Urinary bladder (tissue), 3 donors: ENCODE measurements at regions not wholly inside any gene's neighbourhood (a gene's known extent, or its start where the extent isn't known, plus 50 kb on each side); places are given as distances from the start of the nearest gene placed in this dataset.
"Not testable (repeated sequence)": the region's sequence is repeated elsewhere in the genome, so short reads cannot be mapped to it uniquely, and the experiment has no call there.

ENCODE experiments used
- DNase-seq: peaks from one replicate; pipeline ENCODE4 v3.0.0-alpha.2; 2015; ENCODE audit errors: extremely low spot score
- H3K27ac ChIP-seq: one replicate; pipeline ENCODE4 v1.5.1; 2013; ENCODE audit warnings: low read depth, mild to moderate bottlenecking, moderate library complexity
- H3K36me3 ChIP-seq: one replicate; pipeline ENCODE4 v1.6.1; 2013; ENCODE audit warnings: mild to moderate bottlenecking, moderate library complexity; ENCODE audit not compliant: insufficient read depth
- H3K4me1 ChIP-seq: one replicate; pipeline ENCODE4 v1.6.1; 2013; ENCODE audit warnings: mild to moderate bottlenecking, moderate library complexity; ENCODE audit not compliant: insufficient read depth
- H3K4me3 ChIP-seq: one replicate; pipeline ENCODE4 v1.5.1; 2013; ENCODE audit warnings: low read depth, low read length
- WGBS: extraction: QIAGEN DNeasy Blood & Tissue Kit; methylation state at CpG from one replicate; pipeline ENCODE4 v1.1.7; 2013; 5-methylcytosine and 5-hydroxymethylcytosine counted together
- donor health status: healthy with polysubstance abuse.
- donor health status: healthy.

GRCh38 chr9:135348076-135348787 is 131.3 kb upstream of the PPP1R26 start:
- H3K4me1 ChIP-seq, result no peaks in the 10 kb centered on the region
- WGBS, result 86% methylated on average over 23 of the region's 23 CpGs
- H3K36me3 ChIP-seq, result no peaks in the 10 kb centered on the region
- no peak for DNase-seq
- no peak overlapping the region for H3K27ac ChIP-seq
- no peak overlapping the region for H3K4me3 ChIP-seq

GRCh38 chr9:135348788-135349150 is 130.8 kb upstream of the PPP1R26 start:
- Histone ChIP-seq H3K36me3 (no peaks in the 10 kb centered on the region), H3K4me3 (no peak overlapping the region), H3K4me1 (no peaks in the 10 kb centered on the region), H3K27ac (no peak overlapping the region)
- DNase-seq, result no peak
- 87% methylated on average over 9 of the region's 9 CpGs for WGBS

DNA sequence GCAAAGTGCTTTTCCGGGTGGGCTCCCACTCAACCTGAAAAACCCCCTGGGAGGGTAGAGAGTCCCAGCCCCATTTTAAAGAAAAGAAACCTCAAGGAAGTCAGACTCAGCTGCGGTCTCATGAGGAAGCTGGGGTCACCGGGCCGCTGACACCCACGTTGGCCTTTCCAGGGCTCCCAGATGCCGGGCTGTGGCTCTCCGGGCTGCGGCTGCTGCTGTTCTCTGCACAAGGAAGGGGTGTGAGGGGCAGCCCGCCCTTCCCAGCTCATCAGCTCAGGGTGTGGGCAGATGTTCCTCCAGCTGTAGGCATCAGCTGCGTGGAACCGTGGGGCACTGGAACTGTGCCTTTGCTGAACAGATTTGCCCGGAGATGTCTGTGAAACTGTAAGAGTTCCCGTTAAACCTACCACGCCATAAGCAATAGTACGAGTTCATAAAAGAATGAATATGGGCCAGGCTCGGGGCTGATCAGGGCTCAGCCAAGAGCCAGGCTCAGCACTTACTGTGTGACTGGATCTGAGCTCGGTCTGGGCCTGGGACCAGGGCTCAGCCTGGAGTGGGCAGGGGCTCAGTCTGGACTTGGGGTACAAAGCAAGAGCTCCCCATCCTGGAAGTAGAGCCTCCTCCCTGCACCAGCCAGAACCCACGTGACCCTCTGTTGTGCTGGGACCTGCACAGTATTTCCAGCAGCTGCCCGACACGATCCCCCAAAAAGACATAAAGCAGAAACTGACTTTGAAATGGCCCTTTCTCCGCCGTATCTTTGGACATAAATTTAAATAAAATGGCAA is 130.2 kb upstream of the PPP1R26 start:
- 60% methylated on average over 22 of the region's 22 CpGs for WGBS
- Histone ChIP-seq H3K27ac (no peak overlapping the region), H3K4me1 (no peaks in the 10 kb centered on the region), H3K4me3 (no peak overlapping the region), H3K36me3 (no peaks in the 10 kb centered on the region)
- DNase-seq, result no peak

GRCh38 chr9:135350003-135350315 is 129.6 kb upstream of the PPP1R26 start:
- Histone ChIP-seq H3K36me3 (no peaks in the 10 kb centered on the region), H3K4me1 (no peaks in the 10 kb centered on the region), H3K4me3 (no peak overlapping the region), H3K27ac (no peak overlapping the region)
- 62% methylated on average over 12 of the region's 12 CpGs for WGBS
- DNase-seq, result no peak

DNA sequence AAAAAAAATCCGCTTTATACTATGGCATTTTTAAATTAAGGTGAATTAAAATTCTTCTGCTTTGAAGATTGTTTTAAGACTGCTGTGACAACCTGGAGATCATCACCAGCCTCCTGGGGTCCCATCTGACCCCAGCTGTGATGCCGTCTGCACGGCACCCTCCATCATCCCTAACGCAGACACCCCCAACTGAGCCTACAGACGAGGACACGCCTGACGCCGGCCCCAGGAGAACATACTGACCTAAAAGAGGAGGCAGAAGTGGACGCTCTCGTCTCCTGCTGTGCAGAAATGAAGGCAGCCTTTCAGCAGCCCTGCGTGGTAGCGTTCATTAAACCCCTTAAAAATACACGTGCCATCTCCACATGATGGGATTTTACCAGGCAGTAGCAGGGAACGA is 125.6 kb upstream of the PPP1R26 start:
- Histone ChIP-seq H3K27ac (no peak overlapping the region), H3K36me3 (no peaks in the 10 kb centered on the region), H3K4me3 (no peak overlapping the region), H3K4me1 (no peaks in the 10 kb centered on the region)
- 88% methylated on average over 14 of the region's 14 CpGs for WGBS
- DNase-seq, result no peak

DNA sequence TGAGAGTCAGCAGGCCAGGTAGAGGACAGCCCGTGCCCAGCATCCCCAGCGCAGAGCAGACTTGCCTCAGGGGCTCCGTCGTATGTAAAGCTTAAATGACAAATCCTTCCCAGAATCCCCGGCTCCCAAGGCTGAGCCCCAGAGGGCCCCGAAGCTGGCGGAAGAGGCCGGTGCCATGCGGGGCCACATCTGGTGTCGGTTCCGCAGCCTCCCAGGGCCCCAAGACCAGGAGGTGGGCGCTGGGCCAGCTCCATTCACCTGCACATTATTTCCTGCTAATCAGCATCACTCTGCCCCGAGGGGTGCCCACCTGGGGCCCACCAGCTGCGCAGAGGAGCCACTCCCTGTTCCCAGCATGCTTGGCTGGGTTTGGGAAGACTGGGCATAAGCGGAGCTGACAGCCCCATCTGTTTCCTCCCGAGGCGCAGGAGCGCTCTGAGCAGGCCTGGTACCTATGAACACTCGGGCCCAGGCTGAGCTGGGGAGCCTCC is 124.0 kb upstream of the PPP1R26 start:
- no peak for DNase-seq
- Histone ChIP-seq H3K36me3 (no peaks in the 10 kb centered on the region), H3K4me3 (no peak overlapping the region), H3K4me1 (no peaks in the 10 kb centered on the region), H3K27ac (no peak overlapping the region)
- 82% methylated on average over 19 of the region's 19 CpGs for WGBS

GRCh38 chr9:135356021-135356420 is 123.6 kb upstream of the PPP1R26 start:
- Histone ChIP-seq H3K36me3 (no peaks in the 10 kb centered on the region), H3K4me3 (no peak overlapping the region), H3K4me1 (no peaks in the 10 kb centered on the region), H3K27ac (no peak overlapping the region)
- 91% methylated on average over 26 of the region's 26 CpGs for WGBS
- DNase-seq, result no peak

DNA sequence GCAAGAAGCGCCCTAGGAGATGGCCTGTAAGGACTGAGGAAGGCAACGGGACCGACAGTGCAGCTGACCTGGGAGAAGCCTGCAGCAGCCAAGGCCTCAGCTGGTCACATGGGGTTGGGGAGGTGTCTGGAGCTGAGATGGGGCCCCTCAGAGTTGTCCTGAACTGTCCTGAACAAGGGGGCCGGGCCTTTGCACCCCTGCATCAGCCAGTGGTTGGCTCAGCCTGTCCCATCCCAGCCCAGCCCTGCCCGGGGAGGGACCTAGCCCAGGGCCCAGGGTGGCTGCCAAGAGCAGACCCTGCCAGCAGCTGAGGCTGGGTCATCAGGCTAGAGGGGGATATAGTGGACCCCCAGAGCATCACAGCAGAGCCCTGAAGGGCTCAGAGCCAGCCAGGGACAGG is 122.8 kb upstream of the PPP1R26 start:
- Histone ChIP-seq H3K4me3 (no peak overlapping the region), H3K27ac (no peak overlapping the region), H3K4me1 (no peaks in the 10 kb centered on the region), H3K36me3 (no peaks in the 10 kb centered on the region)
- 72% methylated on average over 5 of the region's 5 CpGs for WGBS
- DNase-seq, result no peak

DNA sequence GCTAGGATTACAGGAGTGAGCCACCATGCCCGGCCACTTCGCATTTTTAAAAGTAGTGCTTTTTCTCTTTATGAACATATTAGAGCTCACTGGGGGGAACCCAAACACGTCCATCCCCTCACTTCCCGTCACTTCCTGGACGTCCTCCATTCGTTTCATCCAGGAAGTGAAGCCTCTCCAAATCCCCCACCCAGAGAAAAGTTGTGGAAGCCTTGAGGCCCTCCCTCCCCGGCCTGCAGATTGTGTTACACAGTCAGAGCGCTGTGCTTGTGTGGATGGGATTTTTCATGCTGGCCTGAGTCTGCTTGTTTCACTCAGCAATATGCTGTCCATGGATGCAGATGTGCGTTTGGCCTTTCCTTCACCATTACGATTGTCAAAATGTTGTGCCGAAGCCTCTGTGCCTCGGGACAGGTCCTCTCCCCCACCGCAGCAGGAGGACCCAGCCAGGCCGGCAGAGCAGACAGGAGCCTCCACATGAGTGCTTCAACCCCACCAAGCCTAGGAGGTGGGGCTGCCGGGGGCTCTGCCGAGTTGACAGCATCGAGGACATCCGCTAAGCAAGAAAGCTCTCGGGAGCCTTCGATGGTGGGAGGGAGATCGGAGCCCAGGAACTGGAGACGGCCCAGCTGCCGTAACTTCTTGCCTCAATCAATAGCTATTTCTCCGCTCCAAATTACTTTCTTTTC is 121.6 kb upstream of the PPP1R26 start:
- DNase-seq, result no peak
- Histone ChIP-seq H3K36me3 (no peaks in the 10 kb centered on the region), H3K27ac (no peak overlapping the region), H3K4me3 (no peak overlapping the region), H3K4me1 (no peaks in the 10 kb centered on the region)
- 46% methylated on average over 24 of the region's 24 CpGs for WGBS

GRCh38 chr9:135358552-135358940 is 121.0 kb upstream of the PPP1R26 start:
- no peak for DNase-seq
- H3K4me1 ChIP-seq, result no peaks in the 10 kb centered on the region
- 84% methylated on average over 13 of the region's 13 CpGs for WGBS
- no peak overlapping the region for H3K4me3 ChIP-seq
- H3K27ac ChIP-seq, result no peak overlapping the region
- no peaks in the 10 kb centered on the region for H3K36me3 ChIP-seq

DNA sequence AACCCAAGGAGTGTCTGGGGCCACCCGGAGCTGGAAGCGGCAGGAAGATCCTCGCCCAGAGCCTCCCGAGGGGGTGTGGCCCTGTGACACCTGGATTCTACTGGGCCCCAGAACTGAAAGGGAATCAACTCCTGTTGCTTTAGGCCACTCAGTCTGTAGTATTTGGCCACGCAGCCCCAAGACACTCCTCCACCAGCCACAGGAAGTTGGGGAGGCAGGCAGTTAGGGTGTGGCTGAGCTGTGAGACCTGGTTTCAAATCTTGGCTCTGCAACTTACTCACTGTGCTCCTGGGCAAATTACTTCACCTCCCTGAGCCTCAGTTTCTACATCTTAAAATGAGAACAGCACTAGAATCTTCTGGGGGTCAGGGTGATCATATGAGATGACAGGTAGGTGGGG is 119.8 kb upstream of the PPP1R26 start:
- 88% methylated on average over 5 of the region's 5 CpGs for whole genome bisulfite sequencing

DNA sequence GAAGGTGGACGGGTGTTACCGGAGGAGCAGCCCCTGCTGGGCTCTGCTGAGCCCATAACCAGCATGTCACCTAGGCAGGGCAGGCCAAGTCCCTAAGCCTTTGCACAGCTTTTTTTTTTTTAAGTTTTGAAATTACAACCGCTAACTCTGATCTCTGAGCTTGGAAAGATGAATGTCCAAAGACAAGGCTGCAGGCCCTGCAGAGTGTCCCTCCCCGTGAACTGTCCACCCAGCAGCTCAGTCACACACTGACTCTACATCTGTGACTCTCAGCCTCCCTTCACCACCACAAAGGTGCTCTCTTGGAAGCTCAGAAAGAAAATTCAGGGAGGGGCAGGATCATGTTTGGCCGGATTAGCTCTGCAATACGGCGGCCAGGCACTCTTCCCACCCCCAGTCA is 119.0 kb upstream of the PPP1R26 start:
- Histone ChIP-seq H3K4me3 (no peak overlapping the region), H3K4me1 (no peaks in the 10 kb centered on the region), H3K27ac (no peak overlapping the region), H3K36me3 (no peaks in the 10 kb centered on the region)
- WGBS, result 81% methylated on average over 7 of the region's 7 CpGs
- no peak for DNase-seq

More for the DNA sequence above, 119.8 kb upstream of the PPP1R26 start:
- Histone ChIP-seq H3K36me3 (no peaks in the 10 kb centered on the region), H3K27ac (no peak overlapping the region), H3K4me3 (no peak overlapping the region), H3K4me1 (no peaks in the 10 kb centered on the region)
- DNase-seq, result no peak

GRCh38 chr9:135361668-135362067 is 117.9 kb upstream of the PPP1R26 start:
- H3K4me1 ChIP-seq, H3K27ac ChIP-seq, H3K36me3 ChIP-seq, DNase-seq, H3K4me3 ChIP-seq: not testable (repeated sequence)

DNA sequence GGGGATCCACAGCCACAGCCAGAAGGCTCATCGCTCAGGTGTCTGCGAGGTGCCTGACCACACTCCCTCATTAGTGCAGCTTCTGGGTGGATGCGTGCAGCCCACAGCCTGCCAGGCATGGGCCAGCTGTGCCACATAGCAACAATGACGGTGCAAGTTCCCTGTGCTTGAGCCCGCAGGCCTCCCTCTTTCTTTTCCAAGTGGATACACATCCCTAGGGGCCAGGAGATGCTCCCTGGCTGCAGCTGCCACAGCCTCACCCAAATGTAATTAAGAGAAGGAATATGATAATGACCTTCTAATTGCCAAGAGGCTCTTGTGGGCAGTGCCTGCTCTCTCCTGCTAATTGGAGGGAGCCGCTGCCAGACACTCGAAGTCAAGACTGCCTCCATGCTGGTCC is 116.0 kb upstream of the PPP1R26 start:
- H3K36me3 ChIP-seq, result no peaks in the 10 kb centered on the region
- H3K4me1 ChIP-seq, result no peaks in the 10 kb centered on the region
- no peak overlapping the region for H3K4me3 ChIP-seq
- 82% methylated on average over 7 of the region's 7 CpGs for WGBS
- no peak for DNase-seq
- H3K27ac ChIP-seq, result no peak overlapping the region
